Esophagus muscularis mucosa (tissue), 4 donors: ENCODE measurements at regions not wholly inside any gene's neighbourhood (a gene's known extent, or its start where the extent isn't known, plus 50 kb on each side); places are given as distances from the start of the nearest gene placed in this dataset.

ENCODE experiments used
- EP300 ChIP-seq: sonication (generic); formaldehyde crosslinking; IDR thresholded peaks from one replicate; pipeline ENCODE4 v1.6.1; 2017; ENCODE audit warnings: antibody characterized with exemption
- POLR2A ChIP-seq: fragments of 450-650 bp; IDR thresholded peaks from one replicate; pipeline ENCODE4 v1.6.1; 2017; ENCODE audit warnings: antibody characterized with exemption, moderate library complexity, mild to moderate bottlenecking, low read depth
- POLR2AphosphoS5 ChIP-seq, 2 donors: sonication (generic); formaldehyde crosslinking; IDR thresholded peaks; one replicate each; pipeline ENCODE4 v1.6.1; 2017; ENCODE audit warnings: antibody characterized with exemption in 2 of 2
- TF ChIP-seq, protein P1 (sequence below), 3 experiments: fragments of 200-600 bp in 2 of 3; fragments of 450-650 bp in 1 of 3; sonication (generic) in 2 of 3; IDR thresholded peaks; one replicate each; pipeline ENCODE4 v1.5.1; 2017 to 2019; ENCODE audit warnings: antibody characterized with exemption in 3 of 3, mild to moderate bottlenecking in 2 of 3, moderate library complexity in 1 of 3

DNA sequence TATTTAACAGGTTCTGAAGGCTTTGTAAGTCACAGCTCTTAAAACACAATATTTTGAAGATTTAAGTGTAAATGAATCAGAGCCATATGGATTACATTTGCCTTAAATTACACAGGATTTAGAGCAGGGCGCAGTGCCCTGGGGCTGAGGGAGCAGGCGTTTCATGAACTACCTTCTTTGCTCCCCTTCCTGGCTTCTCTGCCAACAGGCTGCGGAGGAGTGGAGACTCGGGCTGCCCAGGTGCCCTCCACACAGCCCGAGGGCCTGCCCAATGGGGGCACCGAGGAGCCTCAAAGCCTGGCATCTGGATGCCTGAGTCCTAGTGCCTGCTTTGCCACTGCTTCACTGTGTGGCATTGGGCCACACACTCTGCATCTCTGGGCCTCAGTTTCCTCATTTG, 90.6 kb upstream of the HAND1 start:
- TF ChIP-seq, protein P1, sequence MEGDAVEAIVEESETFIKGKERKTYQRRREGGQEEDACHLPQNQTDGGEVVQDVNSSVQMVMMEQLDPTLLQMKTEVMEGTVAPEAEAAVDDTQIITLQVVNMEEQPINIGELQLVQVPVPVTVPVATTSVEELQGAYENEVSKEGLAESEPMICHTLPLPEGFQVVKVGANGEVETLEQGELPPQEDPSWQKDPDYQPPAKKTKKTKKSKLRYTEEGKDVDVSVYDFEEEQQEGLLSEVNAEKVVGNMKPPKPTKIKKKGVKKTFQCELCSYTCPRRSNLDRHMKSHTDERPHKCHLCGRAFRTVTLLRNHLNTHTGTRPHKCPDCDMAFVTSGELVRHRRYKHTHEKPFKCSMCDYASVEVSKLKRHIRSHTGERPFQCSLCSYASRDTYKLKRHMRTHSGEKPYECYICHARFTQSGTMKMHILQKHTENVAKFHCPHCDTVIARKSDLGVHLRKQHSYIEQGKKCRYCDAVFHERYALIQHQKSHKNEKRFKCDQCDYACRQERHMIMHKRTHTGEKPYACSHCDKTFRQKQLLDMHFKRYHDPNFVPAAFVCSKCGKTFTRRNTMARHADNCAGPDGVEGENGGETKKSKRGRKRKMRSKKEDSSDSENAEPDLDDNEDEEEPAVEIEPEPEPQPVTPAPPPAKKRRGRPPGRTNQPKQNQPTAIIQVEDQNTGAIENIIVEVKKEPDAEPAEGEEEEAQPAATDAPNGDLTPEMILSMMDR (IDR thresholded peaks at IDR 0.05) = no peak
- no peak for TF ChIP-seq POLR2A
- no peak for TF ChIP-seq EP300
- TF ChIP-seq POLR2AphosphoS5 (IDR thresholded peaks at IDR 0.05) = no peak
